Mesothelial cell of epicardium (in vitro differentiated cells): ENCODE measurements at regions not wholly inside any gene's neighbourhood (a gene's known extent, or its start where the extent isn't known, plus 50 kb on each side); places are given as distances from the start of the nearest gene placed in this dataset.

Experiments
- DNase-seq, 2 experiments: peaks; one replicate each; pipeline ENCODE4 v3.0.0; 2021; ENCODE audit warnings: low spot score in 2 of 2; ENCODE audit not compliant: unreplicated experiment in 2 of 2
- H3K27ac Mint-ChIP-seq: 2 replicates; pipeline ENCODE4 v1.8.0; 2021; ENCODE audit warnings: mixed read lengths
- H3K27me3 Mint-ChIP-seq: 2 replicates; pipeline ENCODE4 v1.8.0; 2021; ENCODE audit warnings: low read depth, mixed read lengths
- H3K36me3 Mint-ChIP-seq: 2 replicates; pipeline ENCODE4 v1.8.0; 2021; ENCODE audit warnings: mixed read lengths
- H3K4me1 Mint-ChIP-seq: 2 replicates; pipeline ENCODE4 v1.8.0; 2021; ENCODE audit warnings: mixed read lengths
- H3K4me3 Mint-ChIP-seq: 2 replicates; pipeline ENCODE4 v1.8.0; 2021; ENCODE audit warnings: mild to moderate bottlenecking, moderate library complexity, mixed read lengths
- H3K9me3 Mint-ChIP-seq: 2 replicates; pipeline ENCODE4 v1.8.0; 2021; ENCODE audit warnings: mixed read lengths
- CTCF ChIP-seq: fragments of 200-600 bp; sonication (generic); IDR thresholded peaks from one replicate; pipeline ENCODE4 v1.5.0; 2021; ENCODE audit warnings: antibody characterized with exemption; ENCODE audit not compliant: unreplicated experiment

GRCh38 chr5:12759377-12759776, 855.1 kb upstream of the CTNND2 start:
- no peak overlapping the region for H3K4me3 Mint-ChIP-seq
- H3K36me3 Mint-ChIP-seq, result no peaks in the 10 kb centered on the region
- DNase-seq, result no peak
- no peaks in the 10 kb centered on the region for H3K9me3 Mint-ChIP-seq
- TF ChIP-seq CTCF, result no peak
- no peaks in the 10 kb centered on the region for H3K4me1 Mint-ChIP-seq
- no peaks in the 10 kb centered on the region for H3K27me3 Mint-ChIP-seq
- no peak overlapping the region for H3K27ac Mint-ChIP-seq

- Mint-ChIP-seq H3K9me3 (no peaks in the 10 kb centered on the region), H3K27ac (no peak overlapping the region), H3K27me3 (no peaks in the 10 kb centered on the region), H3K36me3 (no peaks in the 10 kb centered on the region), H3K4me1 (no peaks in the 10 kb centered on the region), H3K4me3 (no peak overlapping the region)
- no peak for DNase-seq
- TF ChIP-seq CTCF, result no peak
Observed at GRCh38 chr5:12757035-12757434, 852.8 kb upstream of the CTNND2 start.

GRCh38 chr5:12745537-12745936, 841.3 kb upstream of the CTNND2 start:
- no peak overlapping the region for H3K4me3 Mint-ChIP-seq
- no peaks in the 10 kb centered on the region for H3K36me3 Mint-ChIP-seq

GRCh38 chr5:12743582-12743981, 839.3 kb upstream of the CTNND2 start:
- no peak for DNase-seq
- TF ChIP-seq CTCF, result no peak
- H3K27ac Mint-ChIP-seq, result no peak overlapping the region
- H3K36me3 Mint-ChIP-seq, result no peaks in the 10 kb centered on the region
- no peaks in the 10 kb centered on the region for H3K4me1 Mint-ChIP-seq
- H3K9me3 Mint-ChIP-seq, result no peaks in the 10 kb centered on the region
- H3K4me3 Mint-ChIP-seq, result no peak overlapping the region
- no peaks in the 10 kb centered on the region for H3K27me3 Mint-ChIP-seq

More at GRCh38 chr5:12745537-12745936, 841.3 kb upstream of the CTNND2 start:
- no peaks in the 10 kb centered on the region for H3K27me3 Mint-ChIP-seq
- H3K9me3 Mint-ChIP-seq, result no peaks in the 10 kb centered on the region
- no peak overlapping the region for H3K27ac Mint-ChIP-seq
- TF ChIP-seq CTCF, result no peak
- no peaks in the 10 kb centered on the region for H3K4me1 Mint-ChIP-seq
- no peak for DNase-seq

- H3K4me3 Mint-ChIP-seq, result no peak overlapping the region
- DNase-seq, result no peak
- no peak for TF ChIP-seq CTCF
- H3K27ac Mint-ChIP-seq, result no peak overlapping the region
- no peaks in the 10 kb centered on the region for H3K4me1 Mint-ChIP-seq
- H3K27me3 Mint-ChIP-seq, result no peaks in the 10 kb centered on the region
- H3K9me3 Mint-ChIP-seq, result peaks cover 36% of the 10 kb centered on the region
- no peaks in the 10 kb centered on the region for H3K36me3 Mint-ChIP-seq
Observed at GRCh38 chr5:12730354-12730753, 826.1 kb upstream of the CTNND2 start.

- Mint-ChIP-seq H3K27ac (no peak overlapping the region), H3K4me3 (no peak overlapping the region), H3K36me3 (no peaks in the 10 kb centered on the region), H3K27me3 (no peaks in the 10 kb centered on the region), H3K4me1 (no peaks in the 10 kb centered on the region), H3K9me3 (no peaks in the 10 kb centered on the region)
- DNase-seq, result no peak
- TF ChIP-seq CTCF, result no peak
Observed at GRCh38 chr5:12716664-12717063, 812.4 kb upstream of the CTNND2 start.
